ENCODE measurements at regions not wholly inside any gene's neighbourhood (a gene's known extent, or its start where the extent isn't known, plus 50 kb on each side); places are given as distances from the start of the nearest gene placed in this dataset.

DNA sequence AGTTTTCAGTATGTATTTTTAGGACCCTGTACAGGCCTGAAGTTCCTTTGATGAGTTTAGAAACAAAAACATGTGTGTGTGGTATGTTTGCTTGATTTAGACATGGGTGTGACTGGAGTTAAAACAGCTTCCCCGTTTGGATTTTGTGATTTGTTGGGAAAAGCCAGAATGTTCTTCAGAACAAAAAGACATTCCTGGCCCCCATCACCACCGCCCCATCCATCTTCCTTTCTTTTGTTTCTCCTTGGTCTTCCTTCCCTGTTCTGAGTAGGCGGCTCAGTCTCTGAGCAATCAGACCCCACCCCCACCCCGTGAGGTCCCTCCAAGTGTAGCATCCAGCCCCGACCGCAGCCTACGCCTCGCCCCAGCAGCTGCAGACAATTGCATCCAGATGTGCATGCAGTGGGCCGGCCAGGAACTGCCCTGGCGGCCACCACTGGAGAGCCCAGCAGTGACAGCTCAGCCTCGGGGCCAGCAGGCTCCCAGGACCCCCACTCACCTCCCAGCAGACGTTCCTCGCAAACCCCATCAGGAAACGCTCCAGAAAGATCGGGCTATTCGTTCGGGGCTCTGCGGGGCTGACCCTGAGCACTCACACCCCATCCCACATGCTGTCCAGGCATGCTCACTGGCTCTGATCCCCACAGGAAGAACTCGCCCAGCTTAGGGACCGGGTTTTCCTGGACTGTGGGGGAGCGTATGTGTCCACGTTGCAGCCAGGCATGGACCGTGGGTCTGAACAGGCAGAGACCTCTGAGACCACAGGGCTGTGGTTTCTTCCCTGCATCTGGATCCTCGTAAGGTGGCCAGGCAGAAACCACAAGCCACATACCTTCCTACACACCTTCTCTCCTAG, 99.8 kb upstream of the CDH5 start:
- ATAC-seq = no peak
- DNase-seq (ENCODE audit: low spot score) = peak; percentile 36

DNA sequence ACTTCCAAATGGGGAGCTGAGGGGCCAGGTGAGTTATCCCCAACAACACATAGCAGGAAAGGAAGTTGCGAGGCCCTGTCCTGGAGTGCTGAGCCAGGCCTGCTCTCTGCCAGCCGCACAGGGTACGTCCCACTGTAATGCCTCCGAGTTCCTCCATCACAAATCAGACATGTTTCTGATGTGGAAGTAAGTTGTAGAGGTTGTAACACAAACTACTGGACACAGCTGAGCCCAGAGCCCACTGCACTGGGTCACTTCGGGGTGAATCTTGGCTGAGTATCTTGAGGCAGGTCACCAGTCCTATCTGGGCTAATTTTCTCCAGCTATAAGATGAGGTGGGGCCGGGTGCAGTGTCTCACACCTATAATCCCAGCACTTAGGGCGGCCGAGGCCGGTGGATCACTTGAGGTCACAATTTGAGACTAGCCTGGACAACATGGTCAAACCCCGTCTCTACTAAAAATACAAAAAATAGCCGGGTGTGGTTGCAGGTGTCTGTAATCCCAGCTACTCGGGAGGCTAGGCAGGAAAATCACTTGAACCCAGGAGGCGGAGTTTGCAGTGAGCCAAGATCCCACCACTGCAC, 100.8 kb upstream of the CDH5 start:
- DNase-seq (ENCODE audit: low spot score) (peak; percentile 16), ATAC-seq (no peak)

GRCh38 chr16:66265048-66265415, 101.5 kb upstream of the CDH5 start:
- no peak for ATAC-seq
- DNase-seq (ENCODE audit: low spot score) = peak; percentile 16

- no peak for ATAC-seq
Measured at GRCh38 chr16:66264311-66265047, 102.0 kb upstream of the CDH5 start.

DNA sequence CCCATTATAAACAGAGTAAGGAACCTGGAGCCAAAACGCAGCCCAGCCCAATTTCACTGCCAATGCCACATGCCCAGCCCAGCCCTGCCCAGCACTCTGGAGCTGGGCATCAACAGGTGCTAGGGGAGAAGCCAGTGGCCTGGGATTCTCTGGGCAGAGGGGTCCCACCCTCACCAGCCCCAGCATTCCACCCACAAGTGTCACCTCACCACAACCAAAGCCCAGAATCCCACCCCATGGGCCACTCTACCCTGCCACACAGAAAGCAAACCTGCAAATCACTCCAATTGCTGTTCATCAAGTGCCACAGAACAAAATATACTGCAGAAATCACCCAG, 102.5 kb upstream of the CDH5 start:
- no peak for DNase-seq (ENCODE audit: low spot score)
- no peak for ATAC-seq

More at GRCh38 chr16:66264311-66265047, 102.0 kb upstream of the CDH5 start:
- DNase-seq (ENCODE audit: low spot score) = peak; percentile 34

- DNase-seq (ENCODE audit: low spot score) (no peak), ATAC-seq (no peak)
Measured at GRCh38 chr16:66263168-66263972, 103.1 kb upstream of the CDH5 start.

DNA sequence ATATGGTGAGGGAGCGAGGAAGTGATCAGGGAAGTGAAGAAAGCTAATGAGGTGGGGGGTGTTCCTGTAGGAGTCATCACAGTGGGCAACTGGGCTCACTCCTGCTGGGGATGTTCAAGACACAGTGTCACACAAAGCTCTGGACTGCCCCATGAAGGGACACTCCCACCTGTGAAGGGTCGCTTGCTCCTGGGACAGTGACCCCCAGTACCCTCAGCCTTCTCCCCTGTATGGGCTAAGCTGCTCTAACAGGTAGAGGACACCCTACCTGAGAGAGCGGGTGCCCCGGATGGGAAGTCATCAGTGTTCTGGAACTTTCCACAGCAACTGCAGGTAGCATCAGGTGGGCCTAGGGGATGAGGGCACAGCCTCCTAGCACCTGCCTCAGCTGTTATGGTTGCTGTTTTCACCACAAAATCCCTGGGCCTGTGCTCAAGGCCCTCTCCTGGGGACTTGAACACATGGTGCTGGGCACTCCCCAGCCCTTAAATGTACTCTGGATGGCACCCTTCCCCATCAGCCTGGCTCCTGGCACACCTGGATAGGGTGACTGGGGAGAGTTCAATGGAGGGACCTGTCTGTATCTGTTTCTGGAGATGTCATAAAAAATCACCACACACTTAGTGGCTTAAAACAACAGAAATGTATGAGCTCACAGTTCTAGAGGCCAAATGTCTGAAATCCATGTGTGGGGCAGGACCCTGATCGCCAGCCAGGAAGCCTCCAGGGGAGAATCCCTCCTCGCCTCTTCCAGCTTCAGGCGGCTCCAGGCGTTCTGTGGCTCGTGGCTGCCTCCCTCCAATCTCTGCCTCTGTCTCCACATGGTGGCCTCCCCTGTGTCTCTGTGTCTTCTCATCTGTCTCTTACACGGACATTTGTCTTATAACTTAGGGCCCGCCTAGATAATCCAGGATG, 104.0 kb upstream of the CDH5 start:
- ATAC-seq (no peak), DNase-seq (ENCODE audit: low spot score) (peak; percentile 31)

GRCh38 chr16:66261826-66262225, 104.7 kb upstream of the CDH5 start:
- no peak for ATAC-seq

GRCh38 chr16:66260522-66261254, 105.8 kb upstream of the CDH5 start:
- ATAC-seq (no peak), DNase-seq (ENCODE audit: low spot score) (no peak)

More at GRCh38 chr16:66261826-66262225, 104.7 kb upstream of the CDH5 start:
- no peak for DNase-seq (ENCODE audit: low spot score)

DNA sequence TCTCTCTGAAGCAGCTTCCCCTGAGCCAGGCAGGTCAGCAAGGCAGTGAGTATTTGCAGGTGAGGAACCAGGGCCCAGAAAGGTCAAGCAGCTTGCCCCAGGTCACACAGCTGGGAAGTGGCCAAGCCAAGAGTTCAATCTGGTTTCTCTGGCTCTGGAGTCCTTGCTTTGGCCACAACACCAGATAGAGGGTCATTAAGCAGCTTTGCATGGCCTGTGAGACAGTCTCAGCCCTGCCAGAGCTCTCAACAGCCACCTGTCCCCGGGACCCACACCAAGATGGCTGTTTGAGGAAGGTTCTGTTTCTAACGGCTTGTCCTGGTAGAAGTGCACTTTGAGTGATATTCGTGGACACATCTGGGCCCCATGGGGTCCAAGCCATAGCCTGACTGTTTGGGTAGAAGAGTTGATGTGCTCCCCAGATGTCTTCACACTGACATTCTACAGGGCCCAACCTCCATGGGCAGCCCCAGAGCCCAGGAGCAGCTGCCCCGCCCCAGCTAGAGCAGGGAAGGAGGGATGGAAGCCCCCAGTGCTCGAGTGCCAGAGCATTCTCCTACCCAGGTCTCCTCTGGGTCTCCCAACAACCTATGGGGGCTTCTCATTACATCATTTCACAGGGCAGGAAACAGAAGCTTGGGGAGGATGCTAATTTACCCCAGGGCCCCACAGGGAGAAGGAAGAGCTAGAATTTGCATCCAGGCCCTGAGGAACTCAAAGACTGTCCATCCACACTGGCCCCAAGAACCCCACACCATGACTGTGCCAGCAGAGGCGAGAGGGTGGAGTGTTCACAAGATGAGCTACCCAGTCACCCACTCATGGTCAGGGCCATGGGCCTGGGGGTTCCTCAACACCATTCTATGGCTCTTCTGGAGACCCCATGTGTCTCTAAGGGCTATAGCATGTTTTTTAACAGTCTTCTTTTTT, 107.3 kb upstream of the CDH5 start:
- ATAC-seq (no peak), DNase-seq (ENCODE audit: low spot score) (no peak)

DNA sequence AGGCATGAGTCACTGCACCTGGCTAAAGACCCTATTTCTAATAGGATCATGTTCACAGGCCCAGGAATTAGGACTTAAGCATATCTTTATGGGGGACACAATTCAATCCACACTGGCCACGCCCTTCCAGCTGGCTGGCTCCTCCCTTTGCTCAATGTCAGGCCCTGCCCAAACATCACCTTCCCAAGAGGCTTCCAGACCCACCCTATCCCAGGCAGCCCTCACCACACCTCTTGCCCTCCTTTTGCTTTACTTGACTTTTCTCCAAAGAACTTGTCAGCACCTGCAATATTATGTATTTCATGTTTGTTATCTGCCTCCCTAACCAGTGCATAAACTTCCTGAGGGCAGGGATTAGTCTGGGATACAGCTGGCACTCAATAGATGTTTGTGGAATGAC, 109.6 kb upstream of the CDH5 start:
- DNase-seq (ENCODE audit: low spot score) (no peak), ATAC-seq (no peak)

GRCh38 chr16:66255647-66256046, 110.8 kb upstream of the CDH5 start:
- ATAC-seq (no peak), DNase-seq (ENCODE audit: low spot score) (no peak)

DNA sequence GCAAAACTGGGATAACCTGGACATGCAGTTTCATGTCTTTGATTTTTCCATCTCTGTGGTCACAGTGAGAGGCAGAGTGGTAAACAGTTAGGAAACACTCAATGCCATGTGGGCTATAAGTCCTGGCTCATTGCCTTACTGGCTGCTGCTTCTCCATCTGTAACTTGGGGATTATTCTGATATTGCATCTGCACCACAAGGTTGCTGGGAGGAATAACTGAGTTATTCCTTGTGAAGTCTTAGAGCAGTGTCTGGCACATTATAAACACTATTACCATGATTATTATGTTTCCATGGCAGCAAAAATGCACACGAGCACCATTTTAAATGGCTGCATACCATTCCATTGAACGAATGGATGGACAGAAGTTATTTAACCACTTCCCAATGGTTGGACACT, 111.7 kb upstream of the CDH5 start:
- no peak for DNase-seq (ENCODE audit: low spot score)
- no peak for ATAC-seq

DNA sequence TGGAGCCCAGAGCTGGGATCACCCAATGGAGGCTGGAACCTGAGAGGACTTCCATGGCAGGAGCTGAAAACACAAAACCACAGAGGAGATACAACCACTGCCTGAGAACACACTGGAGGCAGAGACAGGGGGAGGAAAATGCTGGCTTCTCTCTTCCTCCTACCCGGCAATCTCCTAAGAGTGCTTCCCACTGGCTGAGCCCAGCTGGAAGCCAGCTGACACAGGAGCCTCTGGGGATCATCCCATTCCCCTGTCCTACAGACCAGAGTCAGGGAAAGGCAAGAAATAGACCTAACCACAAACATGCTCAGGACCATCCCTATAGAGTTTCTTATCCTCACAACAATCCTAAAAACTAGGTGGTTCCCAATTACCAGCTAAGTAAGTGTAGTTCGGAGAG, 112.4 kb upstream of the CDH5 start:
- ATAC-seq (no peak), DNase-seq (ENCODE audit: low spot score) (no peak)

GRCh38 chr16:66251476-66252160, 114.9 kb upstream of the CDH5 start:
- ATAC-seq = no peak

GRCh38 chr16:66250686-66251431, 115.6 kb upstream of the CDH5 start:
- peak; percentile 55 for DNase-seq (ENCODE audit: low spot score)
- peak; percentile 76 for ATAC-seq

More at GRCh38 chr16:66251476-66252160, 114.9 kb upstream of the CDH5 start:
- DNase-seq (ENCODE audit: low spot score) = no peak

Measured in left lobe of liver (tissue), 2 donors.